WTC11 (cell line): ENCODE measurements at regions not wholly inside any gene's neighbourhood (a gene's known extent, or its start where the extent isn't known, plus 50 kb on each side); places are given as distances from the start of the nearest gene placed in this dataset.

ENCODE experiments used
- ETV6 ChIP-seq: sonication (generic); formaldehyde crosslinking; IDR thresholded peaks from 2 replicates; pipeline ENCODE4 v1.8.1; 2022; ENCODE audit warnings: mild to moderate bottlenecking, missing genetic modification reagents
- FOXJ3 ChIP-seq: sonication (generic); formaldehyde crosslinking; IDR thresholded peaks from 2 replicates; pipeline ENCODE4 v1.9.0; 2021; ENCODE audit warnings: missing genetic modification reagents, mild to moderate bottlenecking, borderline replicate concordance
- MAX ChIP-seq: sonication (generic); formaldehyde crosslinking; IDR thresholded peaks from 2 replicates; pipeline ENCODE4 v1.8.0; 2022; ENCODE audit warnings: mild to moderate bottlenecking, missing genetic modification reagents
- MXD4 ChIP-seq: fragments of 250-450 bp; sonication (Bioruptor Pico); IDR thresholded peaks from 2 replicates; pipeline ENCODE4 v1.8.0; 2021; ENCODE audit warnings: mild to moderate bottlenecking, moderate library complexity, borderline replicate concordance
- PRDM15 ChIP-seq: sonication (generic); formaldehyde crosslinking; IDR thresholded peaks from 2 replicates; pipeline ENCODE4 v1.8.0; 2022; ENCODE audit warnings: missing genetic modification reagents
- PREB ChIP-seq: sonication (generic); formaldehyde crosslinking; IDR thresholded peaks from 2 replicates; pipeline ENCODE4 v1.8.1; 2022; ENCODE audit warnings: mild to moderate bottlenecking, missing genetic modification reagents, moderate library complexity, borderline replicate concordance
- TCF7 ChIP-seq: sonication (generic); formaldehyde crosslinking; IDR thresholded peaks from 2 replicates; pipeline ENCODE4 v1.8.0; 2022; ENCODE audit warnings: mild to moderate bottlenecking, low read depth, missing genetic modification reagents, moderate library complexity
- ZNF121 ChIP-seq: sonication (generic); formaldehyde crosslinking; IDR thresholded peaks from 2 replicates; pipeline ENCODE4 v1.8.0; 2023; ENCODE audit warnings: missing genetic modification reagents
- TF ChIP-seq, protein P1 (sequence below): sonication (generic); formaldehyde crosslinking; conservative IDR thresholded peaks from 2 replicates; pipeline ENCODE4 v1.8.1; 2023; ENCODE audit warnings: mild to moderate bottlenecking, low read depth, missing genetic modification reagents, moderate library complexity
- TF ChIP-seq, protein P2 (sequence below): fragments of 200-600 bp; IDR thresholded peaks from 2 replicates; pipeline ENCODE4 v1.8.0; 2022; ENCODE audit warnings: antibody characterized with exemption

DNA sequence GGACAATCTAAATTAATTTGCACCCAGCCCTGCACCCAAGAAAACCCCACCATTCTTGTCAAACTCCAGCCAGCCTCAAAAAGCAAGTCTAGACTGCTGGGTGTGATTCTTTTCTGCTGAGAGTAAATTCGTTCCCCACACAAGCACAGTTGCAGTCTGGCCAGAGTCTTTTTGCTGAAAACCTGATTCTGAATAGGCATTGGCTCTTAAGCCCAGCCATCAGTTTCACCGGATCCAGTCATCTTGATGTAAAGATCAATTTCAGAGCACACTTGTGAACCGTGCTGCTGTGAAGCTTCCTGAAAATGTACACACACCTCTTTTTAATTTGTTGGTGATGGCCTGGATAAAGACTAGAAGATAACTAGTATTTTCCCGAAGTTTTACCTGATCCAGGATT, 159.4 kb upstream of the GGTLC1 start:
- TF ChIP-seq ZNF121 (CRISPR knock-in tag) (no peak), TCF7 (no peak), PREB (CRISPR knock-in tag) (no peak), FOXJ3 (CRISPR knock-in tag) (no peak), PRDM15 (CRISPR knock-in tag) (no peak), MAX (no peak), ETV6 (CRISPR knock-in tag) (no peak), MXD4 (CRISPR knock-in tag) (no peak)
- TF ChIP-seq, protein P1, sequence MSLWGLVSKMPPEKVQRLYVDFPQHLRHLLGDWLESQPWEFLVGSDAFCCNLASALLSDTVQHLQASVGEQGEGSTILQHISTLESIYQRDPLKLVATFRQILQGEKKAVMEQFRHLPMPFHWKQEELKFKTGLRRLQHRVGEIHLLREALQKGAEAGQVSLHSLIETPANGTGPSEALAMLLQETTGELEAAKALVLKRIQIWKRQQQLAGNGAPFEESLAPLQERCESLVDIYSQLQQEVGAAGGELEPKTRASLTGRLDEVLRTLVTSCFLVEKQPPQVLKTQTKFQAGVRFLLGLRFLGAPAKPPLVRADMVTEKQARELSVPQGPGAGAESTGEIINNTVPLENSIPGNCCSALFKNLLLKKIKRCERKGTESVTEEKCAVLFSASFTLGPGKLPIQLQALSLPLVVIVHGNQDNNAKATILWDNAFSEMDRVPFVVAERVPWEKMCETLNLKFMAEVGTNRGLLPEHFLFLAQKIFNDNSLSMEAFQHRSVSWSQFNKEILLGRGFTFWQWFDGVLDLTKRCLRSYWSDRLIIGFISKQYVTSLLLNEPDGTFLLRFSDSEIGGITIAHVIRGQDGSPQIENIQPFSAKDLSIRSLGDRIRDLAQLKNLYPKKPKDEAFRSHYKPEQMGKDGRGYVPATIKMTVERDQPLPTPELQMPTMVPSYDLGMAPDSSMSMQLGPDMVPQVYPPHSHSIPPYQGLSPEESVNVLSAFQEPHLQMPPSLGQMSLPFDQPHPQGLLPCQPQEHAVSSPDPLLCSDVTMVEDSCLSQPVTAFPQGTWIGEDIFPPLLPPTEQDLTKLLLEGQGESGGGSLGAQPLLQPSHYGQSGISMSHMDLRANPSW, result no peak
- TF ChIP-seq, protein P2, sequence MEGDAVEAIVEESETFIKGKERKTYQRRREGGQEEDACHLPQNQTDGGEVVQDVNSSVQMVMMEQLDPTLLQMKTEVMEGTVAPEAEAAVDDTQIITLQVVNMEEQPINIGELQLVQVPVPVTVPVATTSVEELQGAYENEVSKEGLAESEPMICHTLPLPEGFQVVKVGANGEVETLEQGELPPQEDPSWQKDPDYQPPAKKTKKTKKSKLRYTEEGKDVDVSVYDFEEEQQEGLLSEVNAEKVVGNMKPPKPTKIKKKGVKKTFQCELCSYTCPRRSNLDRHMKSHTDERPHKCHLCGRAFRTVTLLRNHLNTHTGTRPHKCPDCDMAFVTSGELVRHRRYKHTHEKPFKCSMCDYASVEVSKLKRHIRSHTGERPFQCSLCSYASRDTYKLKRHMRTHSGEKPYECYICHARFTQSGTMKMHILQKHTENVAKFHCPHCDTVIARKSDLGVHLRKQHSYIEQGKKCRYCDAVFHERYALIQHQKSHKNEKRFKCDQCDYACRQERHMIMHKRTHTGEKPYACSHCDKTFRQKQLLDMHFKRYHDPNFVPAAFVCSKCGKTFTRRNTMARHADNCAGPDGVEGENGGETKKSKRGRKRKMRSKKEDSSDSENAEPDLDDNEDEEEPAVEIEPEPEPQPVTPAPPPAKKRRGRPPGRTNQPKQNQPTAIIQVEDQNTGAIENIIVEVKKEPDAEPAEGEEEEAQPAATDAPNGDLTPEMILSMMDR, result no peak
